ENCODE measurements at regions not wholly inside any gene's neighbourhood (a gene's known extent, or its start where the extent isn't known, plus 50 kb on each side); places are given as distances from the start of the nearest gene placed in this dataset.

GRCh38 chr15:61541516-61541915 is 312.4 kb upstream of the RORA start (continued):
- TF ChIP-seq ETV5 (CRISPR knock-in tag; IDR thresholded peaks at IDR 0.05; ENCODE audit: low read depth), result no peak

- POLR2A ChIA-PET, result interaction anchor here (1.7 kb wide), 1 partner anchor 10 kb away, joined by 3 read pairs; no protein-coding TSS in a partner anchor
These were observed 308.2 kb upstream of the RORA start for GRCh38 chr15:61537337-61537736.

More at GRCh38 chr15:61537337-61537736, 308.2 kb upstream of the RORA start:
- CTCF ChIA-PET (ENCODE audit: low intra/inter-chr PET ratio), result no interaction called here
- no peak overlapping the region for H3K9ac ChIP-seq (ENCODE audit: insufficient read depth in 1 of 2, low read depth in 2 of 2, low read length in 2 of 2)
- TF ChIP-seq LEF1 (IDR thresholded peaks at IDR 0.05), result no peak
- no peak for TF ChIP-seq GTF2B (IDR thresholded peaks at IDR 0.05; ENCODE audit: extremely low read depth, insufficient read length)
- H3K9me1 ChIP-seq (ENCODE audit: control insufficient read depth, insufficient read depth, low read length), result no peaks in the 10 kb centered on the region
- H3K79me2 ChIP-seq (ENCODE audit: control insufficient read depth, insufficient read depth, low read length), result no peaks in the 10 kb centered on the region
- 0% methylated on average over 3 of the region's 3 CpGs for WGBS (ENCODE audit: insufficient coverage, low coverage, missing lambda C conversion rate)
- H3K4me1 ChIP-seq (replicated peaks in 1 of 2; ENCODE audit: control insufficient read depth in 2 of 2, insufficient read depth in 2 of 2, low read length in 2 of 2), result no peaks in the 10 kb centered on the region
- H3K9me3 ChIP-seq (replicated peaks; ENCODE audit: control insufficient read depth, insufficient read depth, low read depth, low read length), result no peaks in the 10 kb centered on the region
- no peak for DNase-seq (ENCODE audit: extremely low read depth in 1 of 4, low spot score in 3 of 4)
- no TSS peak for BruUV-seq (replicated peaks)
- H3K27me3 ChIP-seq (ENCODE audit: control insufficient read depth in 2 of 2, insufficient read depth in 2 of 2, low read length in 2 of 2), result peaks cover 0 to 8% of the 10 kb centered on the region in 2 experiments; a peak in 3 of 5 replicates
- H3K36me3 ChIP-seq (ENCODE audit: control insufficient read depth, insufficient read depth, low read length), result no peaks in the 10 kb centered on the region
- no peak overlapping the region for H3K27ac ChIP-seq (ENCODE audit: extremely low read depth, low read depth, low read length)
- no peak for FAIRE-seq
- H3K4me2 ChIP-seq (ENCODE audit: insufficient read depth, low read length), result no peak overlapping the region
- no peak for ATAC-seq
- intact Hi-C loops (cut with micrococcal nuclease) (loop anchor here (10.0 kb wide), 1 partner anchor 297 kb away; no protein-coding TSS in a partner anchor), in situ Hi-C loops (cut with MboI) (no loop called here)
- no peak overlapping the region for H3K4me3 ChIP-seq
- no peak overlapping the region for H2AFZ ChIP-seq (ENCODE audit: low read depth, low read length)
- no peaks in the 10 kb centered on the region for H4K20me1 ChIP-seq (replicated peaks; ENCODE audit: control insufficient read depth, insufficient read depth, low read length)

All from K562 (cell line).